ENCODE measurements at regions not wholly inside any gene's neighbourhood (a gene's known extent, or its start where the extent isn't known, plus 50 kb on each side); places are given as distances from the start of the nearest gene placed in this dataset.

- no peaks in the 10 kb centered on the region for H3K36me3 ChIP-seq (ENCODE audit: control insufficient read depth, insufficient read depth, low read length)
- DNase-seq (ENCODE audit: low read depth, low spot score) (no peak), ATAC-seq (no peak)
- TF ChIP-seq POLR2AphosphoS5 (IDR thresholded peaks at IDR 0.05; ENCODE audit: low read depth, low read length) (no peak), CTCF (IDR thresholded peaks at IDR 0.05) (no peak), SIN3A (IDR thresholded peaks at IDR 0.05; ENCODE audit: borderline replicate concordance, insufficient read depth, low read depth, low read length) (no peak), TCF7L2 (IDR thresholded peaks at IDR 0.05; ENCODE audit: low read depth, low read length) (no peak)
- TF ChIP-seq, protein P1, sequence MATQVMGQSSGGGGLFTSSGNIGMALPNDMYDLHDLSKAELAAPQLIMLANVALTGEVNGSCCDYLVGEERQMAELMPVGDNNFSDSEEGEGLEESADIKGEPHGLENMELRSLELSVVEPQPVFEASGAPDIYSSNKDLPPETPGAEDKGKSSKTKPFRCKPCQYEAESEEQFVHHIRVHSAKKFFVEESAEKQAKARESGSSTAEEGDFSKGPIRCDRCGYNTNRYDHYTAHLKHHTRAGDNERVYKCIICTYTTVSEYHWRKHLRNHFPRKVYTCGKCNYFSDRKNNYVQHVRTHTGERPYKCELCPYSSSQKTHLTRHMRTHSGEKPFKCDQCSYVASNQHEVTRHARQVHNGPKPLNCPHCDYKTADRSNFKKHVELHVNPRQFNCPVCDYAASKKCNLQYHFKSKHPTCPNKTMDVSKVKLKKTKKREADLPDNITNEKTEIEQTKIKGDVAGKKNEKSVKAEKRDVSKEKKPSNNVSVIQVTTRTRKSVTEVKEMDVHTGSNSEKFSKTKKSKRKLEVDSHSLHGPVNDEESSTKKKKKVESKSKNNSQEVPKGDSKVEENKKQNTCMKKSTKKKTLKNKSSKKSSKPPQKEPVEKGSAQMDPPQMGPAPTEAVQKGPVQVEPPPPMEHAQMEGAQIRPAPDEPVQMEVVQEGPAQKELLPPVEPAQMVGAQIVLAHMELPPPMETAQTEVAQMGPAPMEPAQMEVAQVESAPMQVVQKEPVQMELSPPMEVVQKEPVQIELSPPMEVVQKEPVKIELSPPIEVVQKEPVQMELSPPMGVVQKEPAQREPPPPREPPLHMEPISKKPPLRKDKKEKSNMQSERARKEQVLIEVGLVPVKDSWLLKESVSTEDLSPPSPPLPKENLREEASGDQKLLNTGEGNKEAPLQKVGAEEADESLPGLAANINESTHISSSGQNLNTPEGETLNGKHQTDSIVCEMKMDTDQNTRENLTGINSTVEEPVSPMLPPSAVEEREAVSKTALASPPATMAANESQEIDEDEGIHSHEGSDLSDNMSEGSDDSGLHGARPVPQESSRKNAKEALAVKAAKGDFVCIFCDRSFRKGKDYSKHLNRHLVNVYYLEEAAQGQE (IDR thresholded peaks at IDR 0.05; ENCODE audit: insufficient read depth in 1 of 2, low read depth in 2 of 2, low read length in 1 of 2) = no peak
- POLR2A ChIA-PET = no interaction called here
- H3K27me3 ChIP-seq (ENCODE audit: control insufficient read depth, insufficient read depth, low read length) = 0 out of 2 replicates have a peak, but pooled peaks cover 6% of the 10 kb centered on the region
- no peak overlapping the region for H3K4me3 ChIP-seq (ENCODE audit: low read depth in 2 of 2, low read length in 2 of 2)
- in situ Hi-C loops (cut with HindIII; ENCODE audit: low pct_unique_long_range_greater_than_20kb, low sequenced_read_pairs) = no loop called here
- intact Hi-C loops (cut with micrococcal nuclease; ENCODE audit: unreplicated experiment) = no loop called here
- no peaks in the 10 kb centered on the region for H3K9me3 ChIP-seq (ENCODE audit: control insufficient read depth, insufficient read depth, low read depth, low read length)
- no TSS peak for BruUV-seq (replicated peaks)
- CTCF ChIA-PET = no interaction called here
- no peak overlapping the region for H3K27ac ChIP-seq (ENCODE audit: low read length)
- H3K4me1 ChIP-seq (ENCODE audit: control insufficient read depth, insufficient read depth, low read length) = no peaks in the 10 kb centered on the region
Observed at GRCh38 chr9:40927260-40927631, 201.2 kb downstream of the FOXD4L6 start.

DNA sequence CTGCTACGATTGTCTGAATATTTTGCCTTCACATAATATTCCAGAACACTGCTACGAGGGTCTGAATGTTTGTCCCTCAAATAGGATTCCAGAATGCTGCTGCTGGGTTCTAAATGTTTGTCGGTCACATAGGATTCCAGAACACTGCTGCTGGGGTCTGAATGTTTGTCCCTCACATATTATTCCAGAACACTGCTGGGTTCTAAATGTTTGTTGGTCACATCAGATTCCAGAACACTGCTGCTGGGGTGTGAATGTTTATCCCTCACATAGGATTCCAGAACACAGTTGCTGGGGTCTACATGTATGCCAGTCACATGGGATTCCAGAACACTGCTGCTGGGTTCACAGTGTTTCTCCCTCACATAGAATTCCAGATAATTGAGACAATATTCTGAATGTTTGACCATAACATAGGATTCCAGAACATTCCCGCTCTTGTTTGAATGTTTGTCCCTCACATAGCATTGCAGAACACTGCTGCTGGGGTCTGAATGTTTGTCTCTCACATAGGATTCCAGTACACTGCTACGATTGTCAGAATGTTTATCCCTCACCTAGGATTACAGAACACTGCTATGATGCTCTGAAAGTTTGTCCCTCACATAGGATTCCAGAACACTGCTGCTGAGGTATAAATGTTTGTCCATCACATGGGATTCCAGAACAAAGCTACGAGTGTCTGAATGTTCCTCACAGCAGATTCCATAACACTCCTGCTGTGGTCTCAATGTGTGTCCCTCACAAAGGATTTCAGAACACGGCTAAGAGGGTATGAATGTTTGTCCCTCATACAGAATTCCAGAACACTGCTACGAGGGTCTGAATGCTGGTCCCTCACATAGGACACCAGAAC is 201.8 kb downstream of the FOXD4L6 start:
- ATAC-seq = no peak
- H3K9me3 ChIP-seq (ENCODE audit: control insufficient read depth, insufficient read depth, low read depth, low read length) = no peaks in the 10 kb centered on the region

More for the DNA sequence above, 201.8 kb downstream of the FOXD4L6 start:
- Histone ChIP-seq H3K27me3 (ENCODE audit: control insufficient read depth, insufficient read depth, low read length) (0 out of 2 replicates have a peak, but pooled peaks cover 6% of the 10 kb centered on the region), H3K36me3 (ENCODE audit: control insufficient read depth, insufficient read depth, low read length) (no peaks in the 10 kb centered on the region), H3K27ac (ENCODE audit: low read length) (no peak overlapping the region), H3K4me1 (ENCODE audit: control insufficient read depth, insufficient read depth, low read length) (no peaks in the 10 kb centered on the region), H3K4me3 (ENCODE audit: low read depth in 2 of 2, low read length in 2 of 2) (no peak overlapping the region)
- in situ Hi-C loops (cut with HindIII; ENCODE audit: low pct_unique_long_range_greater_than_20kb, low sequenced_read_pairs) = no loop called here
- DNase-seq (ENCODE audit: low read depth, low spot score) = no peak
- no peak for TF ChIP-seq TCF7L2 (IDR thresholded peaks at IDR 0.05; ENCODE audit: low read depth, low read length)
- no peak for TF ChIP-seq POLR2AphosphoS5 (IDR thresholded peaks at IDR 0.05; ENCODE audit: low read depth, low read length)
- TF ChIP-seq, protein P1 (IDR thresholded peaks at IDR 0.05; ENCODE audit: insufficient read depth in 1 of 2, low read depth in 2 of 2, low read length in 1 of 2) = no peak
- no peak for TF ChIP-seq CTCF (IDR thresholded peaks at IDR 0.05)
- BruUV-seq (replicated peaks) = no TSS peak
- ChIA-PET CTCF (no interaction called here), POLR2A (no interaction called here)
- intact Hi-C loops (cut with micrococcal nuclease; ENCODE audit: unreplicated experiment) = no loop called here
